ENCODE measurements at regions not wholly inside any gene's neighbourhood (a gene's known extent, or its start where the extent isn't known, plus 50 kb on each side); places are given as distances from the start of the nearest gene placed in this dataset.

- Histone ChIP-seq H3K4me2 (no peak overlapping the region), H4K20me1 (ENCODE audit: insufficient read depth, poor library complexity, severe bottlenecking) (no peaks in the 10 kb centered on the region), H3K4me3 (no peak overlapping the region), H3K9me2 (replicated peaks; ENCODE audit: insufficient read depth) (no peaks in the 10 kb centered on the region), H3K27me3 (no peaks in the 10 kb centered on the region), H3K9me3 (ENCODE audit: low read depth) (no peaks in the 10 kb centered on the region), H3K36me3 (replicated peaks; ENCODE audit: insufficient read depth, low read depth) (no peaks in the 10 kb centered on the region), H3K4me1 (ENCODE audit: insufficient read depth) (no peaks in the 10 kb centered on the region), H2AFZ (no peak overlapping the region), H3K27ac (no peak overlapping the region), H3K79me2 (no peaks in the 10 kb centered on the region)
- TF ChIP-seq EZH2phosphoT487 (IDR thresholded peaks at IDR 0.05; ENCODE audit: low read depth, severe bottlenecking, unreplicated experiment) (no peak), CTCF (IDR thresholded peaks at IDR 0.05; ENCODE audit: poor library complexity) (no peak), EZH2 (IDR thresholded peaks at IDR 0.05; ENCODE audit: borderline replicate concordance) (no peak)
- WGBS (ENCODE audit: low lambda C conversion rate, missing lambda C conversion rate) = 100% methylated on average over 1 of the region's 1 CpG
- DNase-seq (ENCODE audit: low spot score) = no peak
Observed at GRCh38 chr12:93957168-93957567, 191.2 kb upstream of the PLXNC1 start.

DNA sequence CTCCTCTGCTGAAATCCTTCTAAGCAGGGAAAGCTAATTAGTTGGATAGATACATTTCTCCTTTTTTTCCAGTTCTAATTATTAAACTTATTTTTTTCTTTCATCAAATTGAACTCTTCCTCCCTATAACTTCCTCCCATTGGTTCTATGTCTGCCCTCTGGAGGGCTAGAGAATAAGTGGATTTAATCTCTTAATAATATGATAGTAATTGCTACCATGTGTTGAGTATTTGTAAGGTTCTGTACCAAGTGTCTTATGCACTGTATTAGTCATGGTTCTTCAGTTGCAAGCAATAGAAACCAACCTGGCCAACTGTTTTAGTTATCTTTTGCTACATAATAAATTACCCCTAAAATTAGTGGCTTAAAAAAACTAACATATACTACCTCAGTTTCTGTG lies 190.5 kb upstream of the PLXNC1 start:
- TF ChIP-seq CTCF (IDR thresholded peaks at IDR 0.05; ENCODE audit: poor library complexity) (no peak), EZH2 (IDR thresholded peaks at IDR 0.05; ENCODE audit: borderline replicate concordance) (no peak), EZH2phosphoT487 (IDR thresholded peaks at IDR 0.05; ENCODE audit: low read depth, severe bottlenecking, unreplicated experiment) (no peak)
- H3K4me3 ChIP-seq = no peak overlapping the region
- H3K79me2 ChIP-seq = no peaks in the 10 kb centered on the region
- no peak for DNase-seq (ENCODE audit: low spot score)
- H3K36me3 ChIP-seq (replicated peaks; ENCODE audit: insufficient read depth, low read depth) = no peaks in the 10 kb centered on the region
- no peak overlapping the region for H2AFZ ChIP-seq
- no peaks in the 10 kb centered on the region for H3K27me3 ChIP-seq
- H3K4me2 ChIP-seq = no peak overlapping the region
- H4K20me1 ChIP-seq (ENCODE audit: insufficient read depth, poor library complexity, severe bottlenecking) = no peaks in the 10 kb centered on the region
- no peak overlapping the region for H3K27ac ChIP-seq
- H3K9me2 ChIP-seq (replicated peaks; ENCODE audit: insufficient read depth) = no peaks in the 10 kb centered on the region
- no peaks in the 10 kb centered on the region for H3K9me3 ChIP-seq (ENCODE audit: low read depth)
- H3K4me1 ChIP-seq (ENCODE audit: insufficient read depth) = no peaks in the 10 kb centered on the region

DNA sequence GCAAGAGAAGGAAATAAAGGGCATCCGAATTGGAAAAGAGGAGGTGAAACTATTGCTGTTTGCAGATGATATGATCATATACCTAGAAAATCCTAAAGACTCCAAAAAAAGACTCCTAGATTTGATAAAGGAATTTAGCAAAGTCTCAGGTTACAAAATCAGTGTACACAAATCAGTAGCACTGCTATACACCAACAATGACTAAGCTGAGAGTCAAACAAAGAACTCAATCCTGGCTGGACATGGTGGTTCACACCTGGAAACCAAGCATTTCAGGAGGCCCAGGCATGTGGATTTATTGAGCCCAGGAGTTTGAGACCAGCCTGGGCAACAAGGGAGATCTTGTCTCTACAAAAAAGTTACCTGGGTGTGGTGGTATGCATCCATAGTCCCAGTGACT lies 188.7 kb upstream of the PLXNC1 start:
- H3K27ac ChIP-seq = no peak overlapping the region
- H3K79me2 ChIP-seq = no peaks in the 10 kb centered on the region
- H2AFZ ChIP-seq = no peak overlapping the region
- H3K9me3 ChIP-seq (ENCODE audit: low read depth) = no peaks in the 10 kb centered on the region
- H3K4me2 ChIP-seq = no peak overlapping the region
- no peaks in the 10 kb centered on the region for H3K36me3 ChIP-seq (replicated peaks; ENCODE audit: insufficient read depth, low read depth)
- 67% methylated on average over 1 of the region's 1 CpG for WGBS (ENCODE audit: low lambda C conversion rate, missing lambda C conversion rate)
- no peaks in the 10 kb centered on the region for H4K20me1 ChIP-seq (ENCODE audit: insufficient read depth, poor library complexity, severe bottlenecking)
- H3K9me2 ChIP-seq (replicated peaks; ENCODE audit: insufficient read depth) = no peaks in the 10 kb centered on the region
- H3K4me3 ChIP-seq = no peak overlapping the region
- H3K4me1 ChIP-seq (ENCODE audit: insufficient read depth) = no peaks in the 10 kb centered on the region
- no peak for DNase-seq (ENCODE audit: low spot score)
- TF ChIP-seq EZH2phosphoT487 (IDR thresholded peaks at IDR 0.05; ENCODE audit: low read depth, severe bottlenecking, unreplicated experiment) = no peak
- TF ChIP-seq CTCF (IDR thresholded peaks at IDR 0.05; ENCODE audit: poor library complexity) = no peak
- no peak for TF ChIP-seq EZH2 (IDR thresholded peaks at IDR 0.05; ENCODE audit: borderline replicate concordance)
- no peaks in the 10 kb centered on the region for H3K27me3 ChIP-seq

- no peak for TF ChIP-seq EZH2phosphoT487 (IDR thresholded peaks at IDR 0.05; ENCODE audit: low read depth, severe bottlenecking, unreplicated experiment)
- no peak for TF ChIP-seq CTCF (IDR thresholded peaks at IDR 0.05; ENCODE audit: poor library complexity)
- TF ChIP-seq EZH2 (IDR thresholded peaks at IDR 0.05; ENCODE audit: borderline replicate concordance) = no peak
- H3K27me3 ChIP-seq = no peaks in the 10 kb centered on the region
- no peaks in the 10 kb centered on the region for H4K20me1 ChIP-seq (ENCODE audit: insufficient read depth, poor library complexity, severe bottlenecking)
- no peaks in the 10 kb centered on the region for H3K79me2 ChIP-seq
- H3K9me2 ChIP-seq (replicated peaks; ENCODE audit: insufficient read depth) = no peaks in the 10 kb centered on the region
- no peak for DNase-seq (ENCODE audit: low spot score)
- no peaks in the 10 kb centered on the region for H3K9me3 ChIP-seq (ENCODE audit: low read depth)
- H3K4me3 ChIP-seq = no peak overlapping the region
- H3K36me3 ChIP-seq (replicated peaks; ENCODE audit: insufficient read depth, low read depth) = no peaks in the 10 kb centered on the region
- H3K4me2 ChIP-seq = no peak overlapping the region
- WGBS (ENCODE audit: low lambda C conversion rate, missing lambda C conversion rate) = 85% methylated on average over 2 of the region's 2 CpGs
- no peak overlapping the region for H2AFZ ChIP-seq
- H3K27ac ChIP-seq = no peak overlapping the region
- no peaks in the 10 kb centered on the region for H3K4me1 ChIP-seq (ENCODE audit: insufficient read depth)
Observed at GRCh38 chr12:93960521-93960920, 187.9 kb upstream of the PLXNC1 start.

All from hepatocyte (in vitro differentiated cells).